Limb (tissue), 2 donors: ENCODE measurements at regions not wholly inside any gene's neighbourhood (a gene's known extent, or its start where the extent isn't known, plus 50 kb on each side); places are given as distances from the start of the nearest gene placed in this dataset.

ENCODE experiments used
- DNase-seq, 2 donors: peaks; one replicate each; pipeline ENCODE4 v3.0.0-alpha.2; 2016; ENCODE audit errors: extremely low spot score in 2 of 2

DNA sequence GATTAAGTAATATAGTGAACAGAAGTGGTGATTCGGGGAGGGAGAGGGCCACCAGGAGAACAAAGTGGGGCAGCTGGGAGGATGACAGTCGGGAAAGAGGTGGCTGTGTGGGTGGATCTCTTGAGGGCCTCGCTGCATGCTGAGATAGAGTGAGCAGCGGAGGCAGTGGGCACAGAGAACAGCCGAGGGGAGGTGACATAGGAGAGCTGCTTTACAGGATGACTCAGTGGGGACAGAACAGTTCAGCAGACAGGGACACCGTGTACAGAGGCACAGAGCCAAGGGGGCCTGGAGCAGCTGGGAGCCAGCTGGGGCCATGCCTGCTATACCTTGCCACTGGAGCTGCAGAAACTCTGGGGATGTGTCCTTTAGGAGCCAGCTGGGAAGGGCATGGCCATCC is 273.9 kb downstream of the GADD45G start:
- DNase-seq = peak in 1 of 2 donors; percentile 65

GRCh38 chr9:89879276-89879675 is 274.5 kb downstream of the GADD45G start:
- DNase-seq = no peak

DNA sequence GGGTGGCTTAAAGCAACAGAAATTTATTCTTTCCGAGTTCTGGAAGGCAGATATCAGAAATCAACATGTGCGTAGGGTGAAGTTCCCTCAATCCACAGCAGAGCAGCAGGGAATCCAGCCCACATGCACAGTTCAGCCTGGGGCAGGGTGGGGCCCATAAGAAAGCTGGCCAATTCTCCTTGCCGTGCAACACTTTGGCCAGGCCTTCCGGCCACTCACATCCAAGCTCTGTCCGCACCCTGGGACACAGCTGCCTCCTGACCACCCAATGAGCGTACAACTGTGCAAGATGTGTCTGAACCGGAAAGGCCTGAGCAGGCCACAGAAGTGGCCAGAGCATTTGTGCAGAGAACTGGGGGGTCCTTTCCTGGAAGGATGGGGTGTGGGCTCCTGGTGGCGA is 274.9 kb downstream of the GADD45G start:
- peak in 1 of 2 donors; percentile 23 for DNase-seq

- peak in 1 of 2 donors; percentile 18 for DNase-seq
Measured at GRCh38 chr9:89880161-89880560, 275.3 kb downstream of the GADD45G start.

- DNase-seq = peak in 1 of 2 donors; percentile 9
Measured at GRCh38 chr9:89880721-89881120, 275.9 kb downstream of the GADD45G start.

- no peak for DNase-seq
Measured at GRCh38 chr9:89881431-89881830, 276.6 kb downstream of the GADD45G start.

- peak in 1 of 2 donors; percentile 18 for DNase-seq
Measured at GRCh38 chr9:89882930-89883361, 278.1 kb downstream of the GADD45G start.

DNA sequence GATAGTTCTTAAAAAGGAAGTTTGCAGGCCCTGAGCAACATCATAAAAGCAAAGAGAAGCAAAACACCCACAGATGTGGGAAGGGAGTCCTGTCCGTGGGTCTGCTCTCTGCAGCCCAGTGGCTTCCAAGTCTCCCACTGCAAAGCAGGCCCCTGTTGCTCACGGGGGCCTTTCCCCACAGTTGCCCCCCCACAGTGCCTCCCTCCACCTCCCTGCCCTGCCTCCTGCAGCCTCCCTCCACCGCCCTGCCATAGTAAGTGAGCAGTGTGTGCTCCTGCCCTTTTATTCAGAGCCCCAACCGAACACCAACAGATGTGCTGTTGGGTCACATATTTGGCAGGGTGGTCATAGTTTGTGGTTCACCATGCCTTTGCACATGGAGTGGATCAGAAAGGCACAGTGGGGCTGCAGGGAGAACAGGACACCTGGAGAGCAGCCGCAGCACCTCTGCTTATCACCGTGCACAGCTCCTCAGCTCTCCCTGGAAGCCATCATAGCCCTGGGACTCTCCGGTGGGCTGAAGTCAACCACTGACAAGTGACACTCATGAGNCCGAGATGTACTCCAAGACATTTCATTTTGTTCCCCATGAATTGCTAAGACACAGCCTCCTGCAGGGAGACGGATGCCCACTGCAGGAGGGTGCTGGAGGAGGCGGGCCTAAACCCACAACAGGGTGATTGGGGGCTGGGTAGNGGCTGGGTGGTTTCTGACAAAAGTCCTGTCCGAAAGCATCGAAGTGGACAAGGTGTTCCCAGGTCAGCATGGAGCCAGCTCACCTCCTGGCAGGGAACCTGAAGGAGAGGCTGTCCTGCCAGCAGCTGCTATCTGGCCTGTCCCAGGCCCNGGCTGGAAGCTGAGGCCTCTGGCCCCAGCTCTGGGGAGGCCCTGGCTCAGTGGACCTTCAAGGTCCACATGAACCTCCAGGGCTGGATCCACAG is 278.9 kb downstream of the GADD45G start:
- peak in 1 of 2 donors; percentile 18 for DNase-seq

GRCh38 chr9:89884356-89885083 is 279.7 kb downstream of the GADD45G start:
- no peak for DNase-seq

GRCh38 chr9:89885156-89885555 is 280.3 kb downstream of the GADD45G start:
- DNase-seq = no peak

- peak in 1 of 2 donors; percentile 23 for DNase-seq
Measured at GRCh38 chr9:89886281-89886700, 281.5 kb downstream of the GADD45G start.

DNA sequence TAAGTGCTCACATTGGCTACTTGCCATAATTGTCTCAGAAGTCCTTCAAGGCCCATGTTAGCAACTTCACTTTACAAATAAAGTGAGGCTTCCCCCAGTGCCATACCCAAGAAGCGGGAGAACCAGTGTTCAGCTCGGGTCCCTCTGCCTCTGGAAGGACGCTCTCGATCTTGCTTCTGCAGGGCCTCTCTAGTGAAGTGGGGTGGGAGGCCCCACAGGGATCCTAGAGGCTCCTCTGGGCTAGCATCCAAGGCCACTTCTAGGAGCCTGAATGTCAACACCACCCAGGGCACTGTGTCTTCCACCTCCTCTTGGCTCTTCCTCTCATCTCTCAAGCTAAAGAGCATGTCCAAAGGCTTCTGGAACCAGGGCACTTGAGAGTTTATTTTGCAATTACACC is 282.5 kb downstream of the GADD45G start:
- peak in 1 of 2 donors; percentile 11 for DNase-seq

- DNase-seq = peak in 1 of 2 donors; percentile 7
Measured at GRCh38 chr9:89888233-89888632, 283.4 kb downstream of the GADD45G start.

- no peak for DNase-seq
Measured at GRCh38 chr9:89888677-89889076, 283.9 kb downstream of the GADD45G start.

GRCh38 chr9:89889865-89890264 is 285.1 kb downstream of the GADD45G start:
- DNase-seq = no peak

DNA sequence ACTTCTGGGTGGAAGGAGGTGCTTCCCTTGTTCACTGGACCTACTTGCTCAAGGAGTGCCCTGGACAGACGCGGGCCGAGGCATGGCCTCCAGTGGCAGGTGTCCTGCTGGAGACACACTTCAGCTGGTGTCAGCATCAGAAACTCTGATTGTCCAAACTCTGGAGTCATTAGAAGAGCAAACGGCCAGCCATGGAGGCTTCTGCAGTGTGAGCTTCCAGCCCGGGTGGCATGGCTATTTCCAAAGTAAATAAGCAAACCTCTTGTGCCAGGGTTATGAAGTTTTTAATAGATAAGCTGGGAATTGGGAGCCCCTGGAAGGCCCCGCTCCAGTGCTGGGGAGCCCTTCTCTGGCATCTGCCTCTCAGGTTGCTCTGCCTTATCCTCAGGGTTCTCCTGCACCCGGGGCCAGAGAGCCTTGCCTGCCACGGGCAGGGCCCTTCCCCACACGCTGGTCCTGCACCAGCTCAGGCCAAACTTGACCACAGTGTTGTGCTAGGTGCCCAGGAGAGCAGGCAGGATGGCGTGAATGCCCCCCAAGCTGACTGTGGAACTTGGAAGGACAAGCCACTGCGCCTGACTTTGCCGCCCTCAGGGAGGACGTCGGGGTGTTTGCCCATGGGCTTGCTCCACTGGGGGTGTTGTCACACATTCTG is 285.6 kb downstream of the GADD45G start:
- no peak for DNase-seq

- DNase-seq = no peak
Measured at GRCh38 chr9:89891221-89891590, 286.4 kb downstream of the GADD45G start.

GRCh38 chr9:89891591-89892304 is 286.9 kb downstream of the GADD45G start:
- DNase-seq = no peak

DNA sequence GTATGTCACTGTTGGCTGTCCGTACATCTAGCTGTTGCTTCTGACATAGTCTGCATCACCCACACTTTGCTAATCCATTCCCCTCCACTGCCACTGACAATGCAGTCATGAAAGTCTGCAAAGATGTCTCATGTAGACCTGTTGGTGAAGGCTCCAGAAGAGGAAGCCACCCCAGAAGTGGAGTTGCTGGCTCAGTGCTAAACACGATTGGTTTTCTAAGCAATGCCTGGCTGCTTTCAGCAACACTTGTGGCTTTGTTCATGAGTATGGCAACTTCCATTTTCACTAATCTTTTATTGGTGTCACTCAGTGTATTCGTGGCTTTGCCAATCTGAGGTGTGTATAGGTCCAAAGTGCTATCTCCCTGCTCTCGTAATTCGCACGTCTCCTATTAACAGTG is 288.1 kb downstream of the GADD45G start:
- DNase-seq = no peak

DNA sequence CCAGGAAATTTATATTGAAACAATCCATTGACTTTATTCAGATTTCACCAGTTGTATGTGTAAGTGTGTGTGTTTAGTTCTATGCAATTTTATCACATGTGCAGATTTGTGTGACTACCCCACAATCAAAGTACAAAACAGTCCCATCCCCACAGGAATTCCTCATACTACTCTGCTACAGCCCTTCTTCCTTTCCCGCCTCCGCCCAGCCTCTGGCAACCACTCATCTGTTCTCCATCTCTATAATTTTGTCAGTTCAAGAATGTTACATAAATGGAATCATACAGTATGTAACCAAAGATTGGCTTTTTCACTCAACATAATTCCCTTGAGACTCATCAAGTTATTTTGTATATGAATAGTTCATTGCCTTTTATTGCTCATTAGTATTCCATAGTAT is 289.1 kb downstream of the GADD45G start:
- no peak for DNase-seq

- DNase-seq = no peak
Measured at GRCh38 chr9:89896806-89897340, 292.1 kb downstream of the GADD45G start.
